Pons (tissue), 1 donor: ENCODE measurements at regions not wholly inside any gene's neighbourhood (a gene's known extent, or its start where the extent isn't known, plus 50 kb on each side); places are given as distances from the start of the nearest gene placed in this dataset.
"Not testable (repeated sequence)": the region's sequence is repeated elsewhere in the genome, so short reads cannot be mapped to it uniquely, and the experiment has no call there.

Experiments
- DNase-seq: peaks from one replicate; pipeline ENCODE4 v3.0.0-alpha.2; 2016; ENCODE audit warnings: low spot score

- no peak for DNase-seq
Measured at GRCh38 chrX:137646472-137646871, 80.5 kb downstream of the ZIC3 start.

GRCh38 chrX:137651647-137652046 is 85.7 kb downstream of the ZIC3 start:
- no peak for DNase-seq

- DNase-seq = no peak
Measured at GRCh38 chrX:137652086-137652485, 86.2 kb downstream of the ZIC3 start.

GRCh38 chrX:137654481-137654880 is 88.6 kb downstream of the ZIC3 start:
- DNase-seq = peak; percentile 1

- DNase-seq = no peak
Measured at GRCh38 chrX:137667776-137668175, 101.8 kb downstream of the ZIC3 start.

GRCh38 chrX:137684591-137684990 is 118.7 kb downstream of the ZIC3 start:
- no peak for DNase-seq

GRCh38 chrX:137695417-137695816 is 129.5 kb downstream of the ZIC3 start:
- DNase-seq = no peak

- DNase-seq = no peak
Measured at GRCh38 chrX:137707348-137707747, 141.4 kb downstream of the ZIC3 start.

- DNase-seq = no peak
Measured at GRCh38 chrX:137742846-137743245, 176.9 kb downstream of the ZIC3 start.

- DNase-seq = no peak
Measured at GRCh38 chrX:137743414-137743813, 177.5 kb downstream of the ZIC3 start.

- DNase-seq = no peak
Measured at GRCh38 chrX:137746289-137746688, 180.4 kb downstream of the ZIC3 start.

GRCh38 chrX:137747244-137748043 is 181.5 kb downstream of the ZIC3 start:
- DNase-seq = no peak

- no peak for DNase-seq
Measured at GRCh38 chrX:137748827-137749226, 182.9 kb downstream of the ZIC3 start.

GRCh38 chrX:137749246-137749645 is 183.3 kb downstream of the ZIC3 start:
- no peak for DNase-seq

- DNase-seq = no peak
Measured at GRCh38 chrX:137771537-137771936, 205.6 kb downstream of the ZIC3 start.

- DNase-seq = no peak
Measured at GRCh38 chrX:137792214-137792613, 226.3 kb downstream of the ZIC3 start.

- DNase-seq = not testable (repeated sequence)
Measured at GRCh38 chrX:137797926-137798325, 232.0 kb downstream of the ZIC3 start.

GRCh38 chrX:137823257-137823656 is 257.3 kb downstream of the ZIC3 start:
- no peak for DNase-seq

- no peak for DNase-seq
Measured at GRCh38 chrX:137847376-137847775, 281.4 kb downstream of the ZIC3 start.

- DNase-seq = no peak
Measured at GRCh38 chrX:137848266-137848905, 282.5 kb downstream of the ZIC3 start.

- no peak for DNase-seq
Measured at GRCh38 chrX:137852502-137852901, 286.6 kb downstream of the ZIC3 start.

- DNase-seq = no peak
Measured at GRCh38 chrX:137855490-137855889, 289.6 kb downstream of the ZIC3 start.

- DNase-seq = no peak
Measured at GRCh38 chrX:137858106-137858505, 292.2 kb downstream of the ZIC3 start.

- DNase-seq = no peak
Measured at GRCh38 chrX:137878401-137878800, 312.5 kb downstream of the ZIC3 start.
